HG02884 (cell line): ENCODE measurements at regions not wholly inside any gene's neighbourhood (a gene's known extent, or its start where the extent isn't known, plus 50 kb on each side); places are given as distances from the start of the nearest gene placed in this dataset.

Experiments used
- ATAC-seq: cut with Tn5 transposase; IDR thresholded peaks from one replicate; pipeline ENCODE4 v1.9.1; 2021; ENCODE audit warnings: mild to moderate bottlenecking, moderate library complexity; ENCODE audit not compliant: unreplicated experiment

GRCh38 chr7:41756650-41757182, 53.8 kb upstream of the INHBA start:
- no peak for ATAC-seq

- no peak for ATAC-seq
These were observed 52.2 kb upstream of the INHBA start for GRCh38 chr7:41755096-41755495.

- no peak for ATAC-seq
These were observed 51.2 kb upstream of the INHBA start for GRCh38 chr7:41754046-41754445.
